ENCODE measurements at regions not wholly inside any gene's neighbourhood (a gene's known extent, or its start where the extent isn't known, plus 50 kb on each side); places are given as distances from the start of the nearest gene placed in this dataset.
A peak's percentile ranks its signal among the peaks of the same experiment; 100 is the strongest.

DNA sequence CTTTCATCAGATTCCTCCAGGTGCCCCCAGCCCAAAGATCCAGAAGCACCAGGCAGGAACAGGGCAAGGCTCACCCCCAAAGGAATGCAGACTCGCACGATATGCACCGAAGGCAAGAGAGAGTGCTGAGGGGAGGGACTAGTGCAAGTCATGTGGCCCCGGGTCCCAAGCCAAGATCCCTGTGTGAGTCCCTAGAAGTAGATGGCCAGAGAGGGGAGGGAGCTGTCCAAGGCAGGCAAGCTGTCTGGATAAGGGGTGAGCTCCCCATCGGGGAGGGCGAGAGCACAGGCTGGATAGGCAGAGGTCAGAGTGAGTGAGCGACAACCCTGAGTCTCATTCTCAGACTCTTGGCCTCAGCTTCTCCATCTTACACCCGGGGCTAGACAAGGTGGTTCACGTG is 171.5 kb upstream of the LINGO1 start:
- TF ChIP-seq, protein P1, sequence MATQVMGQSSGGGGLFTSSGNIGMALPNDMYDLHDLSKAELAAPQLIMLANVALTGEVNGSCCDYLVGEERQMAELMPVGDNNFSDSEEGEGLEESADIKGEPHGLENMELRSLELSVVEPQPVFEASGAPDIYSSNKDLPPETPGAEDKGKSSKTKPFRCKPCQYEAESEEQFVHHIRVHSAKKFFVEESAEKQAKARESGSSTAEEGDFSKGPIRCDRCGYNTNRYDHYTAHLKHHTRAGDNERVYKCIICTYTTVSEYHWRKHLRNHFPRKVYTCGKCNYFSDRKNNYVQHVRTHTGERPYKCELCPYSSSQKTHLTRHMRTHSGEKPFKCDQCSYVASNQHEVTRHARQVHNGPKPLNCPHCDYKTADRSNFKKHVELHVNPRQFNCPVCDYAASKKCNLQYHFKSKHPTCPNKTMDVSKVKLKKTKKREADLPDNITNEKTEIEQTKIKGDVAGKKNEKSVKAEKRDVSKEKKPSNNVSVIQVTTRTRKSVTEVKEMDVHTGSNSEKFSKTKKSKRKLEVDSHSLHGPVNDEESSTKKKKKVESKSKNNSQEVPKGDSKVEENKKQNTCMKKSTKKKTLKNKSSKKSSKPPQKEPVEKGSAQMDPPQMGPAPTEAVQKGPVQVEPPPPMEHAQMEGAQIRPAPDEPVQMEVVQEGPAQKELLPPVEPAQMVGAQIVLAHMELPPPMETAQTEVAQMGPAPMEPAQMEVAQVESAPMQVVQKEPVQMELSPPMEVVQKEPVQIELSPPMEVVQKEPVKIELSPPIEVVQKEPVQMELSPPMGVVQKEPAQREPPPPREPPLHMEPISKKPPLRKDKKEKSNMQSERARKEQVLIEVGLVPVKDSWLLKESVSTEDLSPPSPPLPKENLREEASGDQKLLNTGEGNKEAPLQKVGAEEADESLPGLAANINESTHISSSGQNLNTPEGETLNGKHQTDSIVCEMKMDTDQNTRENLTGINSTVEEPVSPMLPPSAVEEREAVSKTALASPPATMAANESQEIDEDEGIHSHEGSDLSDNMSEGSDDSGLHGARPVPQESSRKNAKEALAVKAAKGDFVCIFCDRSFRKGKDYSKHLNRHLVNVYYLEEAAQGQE (tag by site-specific recombination; IDR thresholded peaks at IDR 0.05): peak; percentile 56; the same call in 1 of the 2 replicates
- TF ChIP-seq, protein P2, sequence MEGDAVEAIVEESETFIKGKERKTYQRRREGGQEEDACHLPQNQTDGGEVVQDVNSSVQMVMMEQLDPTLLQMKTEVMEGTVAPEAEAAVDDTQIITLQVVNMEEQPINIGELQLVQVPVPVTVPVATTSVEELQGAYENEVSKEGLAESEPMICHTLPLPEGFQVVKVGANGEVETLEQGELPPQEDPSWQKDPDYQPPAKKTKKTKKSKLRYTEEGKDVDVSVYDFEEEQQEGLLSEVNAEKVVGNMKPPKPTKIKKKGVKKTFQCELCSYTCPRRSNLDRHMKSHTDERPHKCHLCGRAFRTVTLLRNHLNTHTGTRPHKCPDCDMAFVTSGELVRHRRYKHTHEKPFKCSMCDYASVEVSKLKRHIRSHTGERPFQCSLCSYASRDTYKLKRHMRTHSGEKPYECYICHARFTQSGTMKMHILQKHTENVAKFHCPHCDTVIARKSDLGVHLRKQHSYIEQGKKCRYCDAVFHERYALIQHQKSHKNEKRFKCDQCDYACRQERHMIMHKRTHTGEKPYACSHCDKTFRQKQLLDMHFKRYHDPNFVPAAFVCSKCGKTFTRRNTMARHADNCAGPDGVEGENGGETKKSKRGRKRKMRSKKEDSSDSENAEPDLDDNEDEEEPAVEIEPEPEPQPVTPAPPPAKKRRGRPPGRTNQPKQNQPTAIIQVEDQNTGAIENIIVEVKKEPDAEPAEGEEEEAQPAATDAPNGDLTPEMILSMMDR (tag by site-specific recombination; IDR thresholded peaks at IDR 0.05): no peak
- no peak for TF ChIP-seq ZNF324 (tag by site-specific recombination; IDR thresholded peaks at IDR 0.05)
- TF ChIP-seq ZNF274 (IDR thresholded peaks at IDR 0.05; ENCODE audit: low read length): no peak
- no peak for TF ChIP-seq ZNF274 (tag by site-specific recombination; IDR thresholded peaks at IDR 0.05; ENCODE audit: borderline replicate concordance)
- no peak for TF ChIP-seq ZNF248 (tag by site-specific recombination; IDR thresholded peaks at IDR 0.05)
- no peak for TF ChIP-seq GLI4 (tag by site-specific recombination; IDR thresholded peaks at IDR 0.05)
- TF ChIP-seq ZNF433 (tag by site-specific recombination; IDR thresholded peaks at IDR 0.05; ENCODE audit: low read depth): no peak
- TF ChIP-seq ZNF132 (tag by site-specific recombination; IDR thresholded peaks at IDR 0.05; ENCODE audit: borderline replicate concordance): no peak
- TF ChIP-seq, protein P3, sequence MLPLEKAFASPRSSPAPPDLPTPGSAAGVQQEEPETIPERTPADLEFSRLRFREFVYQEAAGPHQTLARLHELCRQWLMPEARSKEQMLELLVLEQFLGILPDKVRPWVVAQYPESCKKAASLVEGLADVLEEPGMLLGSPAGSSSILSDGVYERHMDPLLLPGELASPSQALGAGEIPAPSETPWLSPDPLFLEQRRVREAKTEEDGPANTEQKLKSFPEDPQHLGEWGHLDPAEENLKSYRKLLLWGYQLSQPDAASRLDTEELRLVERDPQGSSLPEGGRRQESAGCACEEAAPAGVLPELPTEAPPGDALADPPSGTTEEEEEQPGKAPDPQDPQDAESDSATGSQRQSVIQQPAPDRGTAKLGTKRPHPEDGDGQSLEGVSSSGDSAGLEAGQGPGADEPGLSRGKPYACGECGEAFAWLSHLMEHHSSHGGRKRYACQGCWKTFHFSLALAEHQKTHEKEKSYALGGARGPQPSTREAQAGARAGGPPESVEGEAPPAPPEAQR (tag by site-specific recombination; IDR thresholded peaks at IDR 0.05): no peak
- TF ChIP-seq MZF1 (tag by site-specific recombination; IDR thresholded peaks at IDR 0.05; ENCODE audit: borderline replicate concordance): no peak
- no peak for TF ChIP-seq ZNF2 (tag by site-specific recombination; IDR thresholded peaks at IDR 0.05)
- no peak for TF ChIP-seq ZBTB7A (tag by site-specific recombination; IDR thresholded peaks at IDR 0.05; ENCODE audit: low read depth)

All from HEK293 (cell line).